Activated CD8-positive, alpha-beta memory T cell treated with anti-CD3 and anti-CD28 coated beads for 24 hours (primary cell): ENCODE measurements at regions not wholly inside any gene's neighbourhood (a gene's known extent, or its start where the extent isn't known, plus 50 kb on each side); places are given as distances from the start of the nearest gene placed in this dataset.
"Not testable (repeated sequence)": the region's sequence is repeated elsewhere in the genome, so short reads cannot be mapped to it uniquely, and the experiment has no call there.

Experiments
- DNase-seq: peaks from one replicate; pipeline ENCODE4 v3.0.0-alpha.2; 2020

- DNase-seq = no peak
Observed at GRCh38 chr5:7244208-7244607, 151.7 kb upstream of the ADCY2 start.

- no peak for DNase-seq
Observed at GRCh38 chr5:7245121-7245651, 150.8 kb upstream of the ADCY2 start.

DNA sequence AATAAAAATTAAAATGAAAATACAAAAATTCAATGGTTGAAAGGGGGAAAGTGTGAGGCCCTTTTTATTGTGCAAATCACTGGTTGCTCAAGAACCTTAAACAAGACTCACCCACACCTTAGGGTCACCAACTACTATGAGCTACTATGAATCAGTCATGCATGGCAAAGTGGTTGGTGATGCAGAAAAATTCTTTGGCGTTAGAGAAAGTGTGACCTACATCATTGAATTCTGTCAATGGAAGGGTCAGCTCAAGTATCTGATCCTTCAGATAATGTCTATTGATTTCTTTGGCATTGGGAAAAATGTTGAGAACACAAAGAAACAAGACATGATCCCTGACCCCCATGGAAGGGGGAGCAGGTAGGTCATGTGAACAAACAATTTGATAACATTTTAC lies 149.7 kb upstream of the ADCY2 start:
- DNase-seq = no peak

DNA sequence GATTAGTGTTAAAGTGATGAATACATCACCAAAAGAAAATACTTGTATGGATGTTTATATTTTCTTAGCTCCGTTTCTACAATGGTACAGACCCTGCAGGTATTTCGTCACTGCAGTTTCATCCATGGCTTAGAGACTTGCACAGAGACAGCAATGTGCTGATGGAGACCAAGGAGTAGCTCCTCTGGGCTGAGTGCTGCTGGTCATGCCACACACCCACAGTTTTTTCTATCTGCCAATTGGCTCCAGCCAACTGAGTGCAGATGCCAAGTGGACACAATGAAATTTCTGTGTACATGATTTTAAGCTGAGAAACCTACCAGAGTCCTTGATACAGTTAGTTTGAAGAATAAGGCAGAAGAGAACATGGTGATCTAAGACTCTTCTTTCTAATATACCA lies 145.9 kb upstream of the ADCY2 start:
- DNase-seq = no peak

- DNase-seq = no peak
Observed at GRCh38 chr5:7250611-7251010, 145.3 kb upstream of the ADCY2 start.

DNA sequence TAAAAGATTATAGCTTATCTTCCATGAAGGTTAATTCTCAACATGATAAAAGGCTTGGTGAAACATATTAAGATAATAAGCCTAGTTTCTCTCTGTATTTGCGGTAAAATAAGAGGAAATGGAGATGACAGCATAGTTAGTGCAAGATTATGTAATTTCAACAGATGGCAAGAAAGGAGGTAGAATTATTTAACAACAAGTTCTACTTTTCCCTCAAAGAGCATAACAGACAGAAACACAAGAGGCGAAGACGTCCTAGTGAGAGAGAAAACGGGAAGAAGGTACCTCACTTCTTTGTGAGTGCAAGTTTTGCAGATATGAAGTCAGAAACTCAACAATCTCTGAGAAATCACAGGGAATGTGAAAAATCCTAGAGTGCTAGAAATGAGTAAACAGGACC lies 144.8 kb upstream of the ADCY2 start:
- DNase-seq = no peak

DNA sequence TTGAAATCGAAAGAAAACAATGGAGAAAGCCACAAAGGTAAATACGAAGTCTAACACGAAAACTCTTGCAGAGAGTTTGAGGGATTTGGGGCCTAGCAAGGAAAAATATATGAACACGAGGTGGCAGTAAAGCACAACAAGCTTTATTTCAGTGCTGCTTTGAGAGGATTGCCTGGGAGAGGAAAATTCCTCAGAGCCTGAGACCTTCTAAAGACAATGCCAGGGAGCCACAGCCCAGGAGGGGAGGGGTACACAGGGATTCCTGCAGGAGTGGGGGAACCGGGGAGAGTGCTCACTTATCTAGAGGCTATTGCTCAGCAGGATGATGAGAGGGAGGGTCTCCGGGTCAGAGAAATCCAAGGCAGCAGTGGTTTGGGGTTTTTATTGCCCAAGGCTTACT lies 134.9 kb upstream of the ADCY2 start:
- DNase-seq = no peak

GRCh38 chr5:7261900-7262299 lies 134.0 kb upstream of the ADCY2 start:
- no peak for DNase-seq

- DNase-seq = not testable (repeated sequence)
Observed at GRCh38 chr5:7263398-7264015, 132.4 kb upstream of the ADCY2 start.

DNA sequence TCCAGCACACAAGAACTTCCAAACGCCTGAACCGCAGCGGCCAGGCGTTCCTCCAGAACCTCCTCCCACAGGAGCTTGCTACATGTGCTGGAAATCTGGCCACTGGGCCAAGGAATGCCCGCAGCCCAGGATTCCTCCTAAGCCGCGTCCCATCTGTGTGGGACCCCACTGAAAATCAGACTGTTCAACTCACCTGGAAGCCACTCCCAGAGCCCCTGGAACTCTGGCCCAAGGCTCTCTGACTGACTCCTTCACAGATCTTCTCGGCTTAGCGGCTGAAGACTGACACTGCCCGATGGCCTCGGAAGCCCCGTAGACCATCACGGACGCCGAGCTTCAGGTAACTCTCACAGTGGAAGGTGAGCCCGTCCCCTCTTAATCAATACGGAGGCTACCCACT lies 130.2 kb upstream of the ADCY2 start:
- not testable (repeated sequence) for DNase-seq

- not testable (repeated sequence) for DNase-seq
Observed at GRCh38 chr5:7268722-7269121, 127.2 kb upstream of the ADCY2 start.

GRCh38 chr5:7269591-7270274 lies 126.2 kb upstream of the ADCY2 start:
- DNase-seq = no peak

- DNase-seq = no peak
Observed at GRCh38 chr5:7271435-7272084, 124.4 kb upstream of the ADCY2 start.

- no peak for DNase-seq
Observed at GRCh38 chr5:7272408-7272965, 123.5 kb upstream of the ADCY2 start.

DNA sequence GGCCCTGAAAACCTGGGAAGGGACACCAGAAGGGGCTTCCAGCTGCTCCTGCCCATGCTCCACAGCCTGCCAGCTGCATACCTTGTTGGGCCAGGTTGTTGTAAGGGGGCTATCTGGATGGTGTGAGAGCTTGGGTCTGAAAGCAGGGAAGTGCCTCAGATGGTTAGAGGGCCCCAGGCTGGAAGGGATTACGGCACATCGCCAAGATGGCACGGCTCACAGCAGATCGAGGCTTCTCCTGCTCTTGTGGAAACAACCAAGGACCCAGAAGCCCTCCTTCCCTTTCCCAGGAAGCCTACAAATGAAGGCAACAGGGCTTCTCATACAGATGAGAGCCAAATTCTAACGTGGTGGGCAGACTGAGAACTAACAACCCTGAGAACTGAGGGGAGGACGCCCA lies 121.7 kb upstream of the ADCY2 start:
- no peak for DNase-seq

DNA sequence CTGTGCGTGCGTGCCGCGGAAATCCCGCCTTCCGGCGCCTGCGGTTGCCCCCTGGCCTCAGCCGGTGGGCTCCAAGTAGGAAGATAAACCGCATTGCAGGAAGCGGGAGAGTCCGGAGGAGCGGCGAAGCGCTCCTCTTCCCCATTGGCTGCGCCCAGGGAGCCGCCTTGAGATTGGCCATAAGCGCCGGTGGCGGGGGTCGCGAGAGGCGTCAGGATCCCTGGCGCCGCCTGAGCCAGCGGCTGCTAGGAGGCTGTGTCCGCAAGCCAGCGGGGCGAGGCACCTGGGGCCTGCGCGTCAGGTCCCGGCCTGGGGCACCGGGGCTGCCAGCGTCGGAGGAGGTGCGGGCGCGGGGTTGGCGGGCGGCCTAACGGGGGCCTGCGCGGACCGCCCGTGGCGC lies 106.3 kb upstream of the ADCY2 start:
- not testable (repeated sequence) for DNase-seq

- DNase-seq = not testable (repeated sequence)
Observed at GRCh38 chr5:7297821-7298220, 98.1 kb upstream of the ADCY2 start.

DNA sequence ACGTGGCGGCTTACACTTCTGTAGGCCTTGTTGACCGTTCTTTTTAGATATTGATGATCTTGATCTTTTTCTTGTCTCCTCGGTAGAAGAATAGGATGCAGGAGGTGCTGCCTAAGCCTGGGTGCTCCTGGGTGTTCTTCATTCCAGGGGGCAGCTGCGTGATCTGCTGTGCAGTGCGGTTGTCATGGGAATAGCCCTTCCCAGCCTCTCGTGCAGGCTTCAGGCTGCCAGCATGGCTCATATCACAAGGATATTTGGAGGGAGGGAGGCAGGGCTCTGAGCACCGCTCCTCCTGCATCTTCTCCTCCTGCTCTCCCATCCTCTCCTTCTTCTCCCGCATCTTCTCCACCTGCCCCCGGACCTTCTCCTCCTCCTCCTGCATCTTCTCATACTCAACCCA lies 96.2 kb upstream of the ADCY2 start:
- not testable (repeated sequence) for DNase-seq

GRCh38 chr5:7305000-7305674 lies 90.8 kb upstream of the ADCY2 start:
- not testable (repeated sequence) for DNase-seq

- DNase-seq = not testable (repeated sequence)
Observed at GRCh38 chr5:7306556-7306955, 89.4 kb upstream of the ADCY2 start.

GRCh38 chr5:7307709-7308108 lies 88.2 kb upstream of the ADCY2 start:
- not testable (repeated sequence) for DNase-seq

- not testable (repeated sequence) for DNase-seq
Observed at GRCh38 chr5:7309715-7310114, 86.2 kb upstream of the ADCY2 start.

- not testable (repeated sequence) for DNase-seq
Observed at GRCh38 chr5:7310656-7311055, 85.3 kb upstream of the ADCY2 start.
